Ovary (tissue), 7 donors: ENCODE measurements at regions not wholly inside any gene's neighbourhood (a gene's known extent, or its start where the extent isn't known, plus 50 kb on each side); places are given as distances from the start of the nearest gene placed in this dataset.

Experiments
- DNase-seq, 5 donors: peaks; one replicate each; pipeline ENCODE4 v3.0.0-alpha.2; 2019 to 2020
- H3K27ac ChIP-seq, 2 donors: fragments of 200-600 bp; one replicate each; pipeline versions ENCODE4 v1.5.1 to v1.8.0; 2019 to 2022
- H3K27me3 ChIP-seq: fragments of 200-600 bp; one replicate; pipeline ENCODE4 v1.8.0; 2022
- H3K36me3 ChIP-seq: fragments of 200-600 bp; sonication (generic); one replicate; pipeline ENCODE4 v1.5.1; 2019
- H3K4me1 ChIP-seq: one replicate; pipeline ENCODE4 v1.8.1; 2013; ENCODE audit warnings: mild to moderate bottlenecking, moderate library complexity; ENCODE audit not compliant: insufficient read depth
- H3K4me3 ChIP-seq: fragments of 200-600 bp; sonication (generic); one replicate; pipeline ENCODE4 v1.5.1; 2017
- H3K9me3 ChIP-seq, 2 donors: fragments of 200-600 bp in 1 of 2; sonication (generic) in 1 of 2; one replicate each; pipeline versions ENCODE4 v1.5.1 to v1.8.1; 2013 to 2019; ENCODE audit warnings: mild to moderate bottlenecking in 1 of 2, moderate library complexity in 1 of 2
- EP300 ChIP-seq: sonication (generic); formaldehyde crosslinking; IDR thresholded peaks from one replicate; pipeline ENCODE4 v1.6.1; 2017; ENCODE audit warnings: antibody characterized with exemption
- POLR2A ChIP-seq: fragments of 450-650 bp; IDR thresholded peaks from one replicate; pipeline ENCODE4 v1.6.1; 2017; ENCODE audit warnings: antibody characterized with exemption, mild to moderate bottlenecking, moderate library complexity
- WGBS, 3 donors: extraction: QIAGEN DNeasy Blood & Tissue Kit in 1 of 3; methylation state at CpG; one replicate each; pipeline versions ENCODE4 v1.1.5 to v1.1.7; 2013 to 2017; 5-methylcytosine and 5-hydroxymethylcytosine counted together
- intact Hi-C, 4 donors: fragments of 100-400 bp; cut with DNase I; formaldehyde crosslinking; loops; one replicate each; pipeline versions ENCODE4 v1.11.0 to v1.15.1; 2022 to 2023
- TF ChIP-seq, protein P1 (sequence below), 3 donors: fragments of 450-650 bp in 2 of 3; fragments of 200-600 bp in 1 of 3; IDR thresholded peaks; one replicate each; pipeline versions ENCODE4 v1.5.1 to v1.8.0; 2016 to 2022; ENCODE audit warnings: antibody characterized with exemption in 3 of 3, mild to moderate bottlenecking in 1 of 3
- donor health status: DM: no; HTN: no; CAD: no; lungs with moderate emphysema.
- donor health status: DM: no; HTN: no; CAD: no.
- donor health status: Bipolar disorder and iron deficiency.
- donor health status: DM: no; HTN: no; CAD: no.
- donor health status: DM: yes; HTN: yes; CAD: no.

- Histone ChIP-seq H3K27ac (no peak overlapping the region), H3K4me1 (no peaks in the 10 kb centered on the region), H3K27me3 (no peaks in the 10 kb centered on the region), H3K36me3 (no peaks in the 10 kb centered on the region), H3K4me3 (no peak overlapping the region), H3K9me3 (no peaks in the 10 kb centered on the region)
- TF ChIP-seq EP300 (no peak), POLR2A (no peak)
- TF ChIP-seq, protein P1, sequence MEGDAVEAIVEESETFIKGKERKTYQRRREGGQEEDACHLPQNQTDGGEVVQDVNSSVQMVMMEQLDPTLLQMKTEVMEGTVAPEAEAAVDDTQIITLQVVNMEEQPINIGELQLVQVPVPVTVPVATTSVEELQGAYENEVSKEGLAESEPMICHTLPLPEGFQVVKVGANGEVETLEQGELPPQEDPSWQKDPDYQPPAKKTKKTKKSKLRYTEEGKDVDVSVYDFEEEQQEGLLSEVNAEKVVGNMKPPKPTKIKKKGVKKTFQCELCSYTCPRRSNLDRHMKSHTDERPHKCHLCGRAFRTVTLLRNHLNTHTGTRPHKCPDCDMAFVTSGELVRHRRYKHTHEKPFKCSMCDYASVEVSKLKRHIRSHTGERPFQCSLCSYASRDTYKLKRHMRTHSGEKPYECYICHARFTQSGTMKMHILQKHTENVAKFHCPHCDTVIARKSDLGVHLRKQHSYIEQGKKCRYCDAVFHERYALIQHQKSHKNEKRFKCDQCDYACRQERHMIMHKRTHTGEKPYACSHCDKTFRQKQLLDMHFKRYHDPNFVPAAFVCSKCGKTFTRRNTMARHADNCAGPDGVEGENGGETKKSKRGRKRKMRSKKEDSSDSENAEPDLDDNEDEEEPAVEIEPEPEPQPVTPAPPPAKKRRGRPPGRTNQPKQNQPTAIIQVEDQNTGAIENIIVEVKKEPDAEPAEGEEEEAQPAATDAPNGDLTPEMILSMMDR (IDR thresholded peaks at IDR 0.05) = no peak
- DNase-seq = no peak
- intact Hi-C loops = no loop called here
- 92 to 94% (median 93%) methylated on average over 7 of the region's 7 CpGs for WGBS, 3 donors
These were observed 83.0 kb upstream of the BEND4 start for GRCh38 chr4:42235304-42236021.

- Histone ChIP-seq H3K27me3 (no peaks in the 10 kb centered on the region), H3K9me3 (no peaks in the 10 kb centered on the region), H3K4me1 (no peaks in the 10 kb centered on the region), H3K27ac (no peak overlapping the region), H3K36me3 (no peaks in the 10 kb centered on the region), H3K4me3 (no peak overlapping the region)
- DNase-seq = no peak
- intact Hi-C loops = no loop called here
- TF ChIP-seq, protein P1 (IDR thresholded peaks at IDR 0.05) = no peak
- TF ChIP-seq POLR2A (no peak), EP300 (no peak)
- 89 to 90% (median 89%) methylated on average over 5 of the region's 5 CpGs for WGBS, 3 donors
These were observed 84.6 kb upstream of the BEND4 start for GRCh38 chr4:42237010-42237409.

DNA sequence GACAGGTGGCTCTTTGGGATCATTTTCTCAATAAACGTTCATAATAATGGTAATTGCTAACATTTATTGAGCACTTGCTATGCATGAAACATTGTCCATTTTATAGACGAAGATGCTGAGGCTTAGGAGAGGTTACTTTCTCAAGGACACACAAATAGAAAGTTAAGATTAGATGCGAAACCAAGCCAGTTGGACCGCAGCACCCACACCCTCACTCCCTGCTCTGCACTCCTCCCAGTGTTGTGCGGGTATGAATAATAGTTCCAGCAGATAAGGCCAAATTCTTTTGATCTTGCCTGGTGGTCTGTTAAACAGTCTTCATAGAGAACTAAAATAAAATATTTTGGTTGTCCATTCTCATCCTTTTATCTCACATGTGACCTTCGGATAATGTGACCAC is 85.0 kb upstream of the BEND4 start:
- TF ChIP-seq POLR2A (no peak), EP300 (no peak)
- TF ChIP-seq, protein P1 (IDR thresholded peaks at IDR 0.05) = no peak
- WGBS, 3 donors = 12 to 27% (median 12%) methylated on average over 6 of the region's 6 CpGs
- intact Hi-C loops = no loop called here
- Histone ChIP-seq H3K9me3 (no peaks in the 10 kb centered on the region), H3K4me3 (no peak overlapping the region), H3K27me3 (no peaks in the 10 kb centered on the region), H3K4me1 (no peaks in the 10 kb centered on the region), H3K27ac (no peak overlapping the region), H3K36me3 (no peaks in the 10 kb centered on the region)
- DNase-seq = no peak

DNA sequence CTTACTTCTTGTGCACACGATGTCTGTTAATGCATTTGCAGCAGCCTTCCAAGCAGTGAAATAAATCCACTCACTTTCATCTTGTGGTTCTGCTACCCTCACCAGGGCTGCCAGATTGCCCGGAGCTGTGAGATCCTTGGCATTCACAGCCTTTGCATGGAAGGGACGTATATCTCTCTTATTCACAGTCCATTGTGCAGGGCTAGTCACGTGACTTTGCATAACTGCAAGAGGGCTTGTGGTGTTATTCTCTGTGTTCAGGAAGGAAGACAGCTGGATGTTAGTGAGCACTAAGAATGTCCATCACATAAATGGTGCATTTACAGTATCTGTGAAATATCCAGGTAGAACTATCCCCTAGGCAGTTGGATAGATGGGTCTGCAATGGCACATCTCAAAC is 96.5 kb upstream of the BEND4 start:
- Histone ChIP-seq H3K4me1 (no peaks in the 10 kb centered on the region), H3K9me3 (no peaks in the 10 kb centered on the region), H3K4me3 (no peak overlapping the region), H3K27ac (no peak overlapping the region), H3K27me3 (no peaks in the 10 kb centered on the region), H3K36me3 (no peaks in the 10 kb centered on the region)
- no peak for TF ChIP-seq POLR2A
- TF ChIP-seq EP300 = no peak
- TF ChIP-seq, protein P1 (IDR thresholded peaks at IDR 0.05) = no peak
- no peak for DNase-seq
- intact Hi-C loops = loop anchor here in 1 of 4 donors (5.0 to 10.0 kb wide), 2 partner anchors 456 to 727 kb away; no protein-coding TSS in a partner anchor
- 58 to 74% (median 68%) methylated on average over 4 of the region's 4 CpGs for WGBS, 3 donors
